ENCODE measurements at regions not wholly inside any gene's neighbourhood (a gene's known extent, or its start where the extent isn't known, plus 50 kb on each side); places are given as distances from the start of the nearest gene placed in this dataset.

DNA sequence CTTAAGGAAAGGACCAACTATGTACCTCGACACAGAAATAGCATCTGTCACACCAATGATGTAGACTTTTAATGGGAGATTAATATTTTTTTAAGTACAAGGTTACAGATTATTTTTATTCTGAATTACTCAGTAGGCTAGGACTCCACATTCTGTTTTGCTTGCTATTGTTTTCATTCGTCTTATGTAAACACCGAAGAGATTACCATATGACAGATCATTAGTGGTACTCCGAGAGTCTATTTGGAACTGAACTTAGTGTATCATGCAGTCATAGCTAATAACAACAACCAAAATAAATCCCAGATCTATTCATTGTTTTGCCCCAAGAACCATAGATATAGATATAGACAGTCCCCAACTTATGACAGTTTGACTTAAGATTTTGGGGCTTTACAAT lies 139.7 kb upstream of the SPRY1 start:
- no peak overlapping the region for H3K4me3 Mint-ChIP-seq
- TF ChIP-seq, protein P1, sequence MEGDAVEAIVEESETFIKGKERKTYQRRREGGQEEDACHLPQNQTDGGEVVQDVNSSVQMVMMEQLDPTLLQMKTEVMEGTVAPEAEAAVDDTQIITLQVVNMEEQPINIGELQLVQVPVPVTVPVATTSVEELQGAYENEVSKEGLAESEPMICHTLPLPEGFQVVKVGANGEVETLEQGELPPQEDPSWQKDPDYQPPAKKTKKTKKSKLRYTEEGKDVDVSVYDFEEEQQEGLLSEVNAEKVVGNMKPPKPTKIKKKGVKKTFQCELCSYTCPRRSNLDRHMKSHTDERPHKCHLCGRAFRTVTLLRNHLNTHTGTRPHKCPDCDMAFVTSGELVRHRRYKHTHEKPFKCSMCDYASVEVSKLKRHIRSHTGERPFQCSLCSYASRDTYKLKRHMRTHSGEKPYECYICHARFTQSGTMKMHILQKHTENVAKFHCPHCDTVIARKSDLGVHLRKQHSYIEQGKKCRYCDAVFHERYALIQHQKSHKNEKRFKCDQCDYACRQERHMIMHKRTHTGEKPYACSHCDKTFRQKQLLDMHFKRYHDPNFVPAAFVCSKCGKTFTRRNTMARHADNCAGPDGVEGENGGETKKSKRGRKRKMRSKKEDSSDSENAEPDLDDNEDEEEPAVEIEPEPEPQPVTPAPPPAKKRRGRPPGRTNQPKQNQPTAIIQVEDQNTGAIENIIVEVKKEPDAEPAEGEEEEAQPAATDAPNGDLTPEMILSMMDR (IDR thresholded peaks at IDR 0.05; ENCODE audit: unreplicated experiment) = no peak
- peaks cover 35% of the 10 kb centered on the region for H3K4me1 Mint-ChIP-seq
- H3K27ac Mint-ChIP-seq = no peak overlapping the region
- no peaks in the 10 kb centered on the region for H3K27me3 Mint-ChIP-seq (ENCODE audit: low read depth)
- H3K36me3 Mint-ChIP-seq = peaks cover 7% of the 10 kb centered on the region
- no peak for DNase-seq (ENCODE audit: low spot score in 2 of 2, unreplicated experiment in 2 of 2)
- peaks cover 10% of the 10 kb centered on the region for H3K9me3 Mint-ChIP-seq

DNA sequence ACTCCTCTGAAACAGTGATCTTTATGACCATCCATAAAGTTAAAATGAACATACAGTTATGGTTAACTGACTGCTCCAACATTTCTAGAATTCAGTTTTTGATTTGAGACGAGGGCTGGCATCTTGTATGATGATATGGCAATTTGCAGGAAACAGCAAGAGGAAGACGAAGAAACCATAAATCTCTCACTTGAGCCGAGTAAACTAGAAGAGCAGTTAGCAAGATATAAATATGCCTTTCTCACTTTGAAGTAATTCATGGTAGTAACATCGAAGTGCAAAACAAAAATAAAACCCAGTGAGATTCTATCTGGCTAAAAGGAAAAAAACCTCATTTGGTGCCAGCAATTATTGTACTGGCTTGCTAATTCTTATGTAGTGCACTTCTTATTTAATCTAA lies 139.0 kb upstream of the SPRY1 start:
- TF ChIP-seq, protein P1 (IDR thresholded peaks at IDR 0.05; ENCODE audit: unreplicated experiment) = no peak
- peaks cover 10% of the 10 kb centered on the region for H3K9me3 Mint-ChIP-seq

DNA sequence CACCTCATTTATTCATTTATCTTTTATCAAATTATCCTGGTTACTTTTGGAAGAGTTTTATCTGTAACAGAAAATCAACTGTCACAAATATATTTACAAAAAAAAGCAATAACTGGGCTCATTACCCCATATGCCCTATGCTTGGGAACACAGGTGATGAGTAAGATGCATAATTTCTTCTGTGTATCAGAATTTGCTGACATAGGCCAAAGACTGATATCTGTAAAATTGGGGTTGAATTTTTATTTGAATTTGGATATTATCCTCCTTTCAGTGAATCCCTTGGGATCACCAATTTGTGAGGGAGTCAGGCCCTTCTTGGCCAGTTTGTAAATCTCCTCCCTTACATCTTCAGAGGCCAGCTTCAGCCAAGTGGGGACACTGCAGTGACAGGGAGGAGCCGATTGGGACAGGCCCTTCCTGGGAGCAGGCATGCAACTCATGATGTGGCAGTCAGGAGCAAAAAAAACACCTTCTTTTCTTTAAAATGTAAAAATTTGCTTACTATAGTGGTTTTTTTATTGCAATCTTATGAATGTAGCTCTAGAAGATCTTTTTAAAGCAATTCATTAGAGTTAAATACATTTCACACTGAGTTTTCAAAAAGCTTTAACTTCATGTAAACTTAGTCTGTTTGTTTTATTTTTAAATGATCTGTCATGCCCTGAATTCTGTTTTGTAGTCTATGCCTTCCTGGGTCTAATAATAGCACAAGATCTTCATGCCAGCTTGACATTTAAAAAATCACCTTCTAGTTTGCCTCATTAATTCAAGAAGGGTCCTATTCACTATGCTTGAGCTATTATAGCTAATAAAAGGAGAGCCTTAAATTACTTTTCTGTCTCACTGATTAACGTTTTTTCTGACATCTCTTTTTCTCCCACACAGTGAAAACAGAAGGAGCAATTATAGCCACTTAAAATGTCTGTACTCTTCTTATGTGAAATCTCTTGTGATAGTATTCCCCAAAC lies 136.6 kb upstream of the SPRY1 start:
- H3K27ac Mint-ChIP-seq = peak overlapping the region; percentile 15
- TF ChIP-seq, protein P1 (IDR thresholded peaks at IDR 0.05; ENCODE audit: unreplicated experiment) = no peak
- no peak for DNase-seq (ENCODE audit: low spot score in 2 of 2, unreplicated experiment in 2 of 2)
- H3K36me3 Mint-ChIP-seq = peaks cover 5% of the 10 kb centered on the region
- no peak overlapping the region for H3K4me3 Mint-ChIP-seq
- H3K9me3 Mint-ChIP-seq = peaks cover 7% of the 10 kb centered on the region
- no peaks in the 10 kb centered on the region for H3K27me3 Mint-ChIP-seq (ENCODE audit: low read depth)
- peaks cover 35% of the 10 kb centered on the region for H3K4me1 Mint-ChIP-seq

More for the DNA sequence above, 139.0 kb upstream of the SPRY1 start:
- Mint-ChIP-seq H3K36me3 (peaks cover 7% of the 10 kb centered on the region), H3K27me3 (ENCODE audit: low read depth) (no peaks in the 10 kb centered on the region), H3K27ac (no peak overlapping the region), H3K4me1 (peaks cover 35% of the 10 kb centered on the region), H3K4me3 (no peak overlapping the region)
- no peak for DNase-seq (ENCODE audit: low spot score in 2 of 2, unreplicated experiment in 2 of 2)

DNA sequence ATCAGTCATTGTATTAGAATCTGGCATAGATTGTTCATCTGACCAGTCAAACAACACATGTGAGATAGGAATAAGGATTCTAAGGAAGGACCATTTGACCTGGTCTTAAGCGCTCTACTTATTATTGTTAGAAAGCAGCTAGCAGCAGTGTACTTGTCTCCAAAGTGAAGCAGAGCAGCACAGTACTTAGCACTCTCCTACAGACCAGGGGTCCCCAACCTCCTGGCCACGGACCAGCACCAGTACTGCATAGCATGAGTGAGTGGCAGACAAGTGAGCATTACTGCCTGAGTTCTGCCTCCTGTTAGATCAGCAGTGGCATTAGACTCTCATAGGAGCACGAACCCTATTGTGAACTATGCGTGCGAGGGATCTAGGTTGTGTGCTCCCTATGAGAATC lies 135.9 kb upstream of the SPRY1 start:
- peaks cover 34% of the 10 kb centered on the region for H3K4me1 Mint-ChIP-seq
- H3K4me3 Mint-ChIP-seq = no peak overlapping the region
- H3K27ac Mint-ChIP-seq = peak overlapping the region; percentile 15
- H3K36me3 Mint-ChIP-seq = peaks cover 5% of the 10 kb centered on the region
- no peak for DNase-seq (ENCODE audit: low spot score in 2 of 2, unreplicated experiment in 2 of 2)
- TF ChIP-seq, protein P1 (IDR thresholded peaks at IDR 0.05; ENCODE audit: unreplicated experiment) = no peak
- H3K9me3 Mint-ChIP-seq = peaks cover 7% of the 10 kb centered on the region
- H3K27me3 Mint-ChIP-seq (ENCODE audit: low read depth) = no peaks in the 10 kb centered on the region

DNA sequence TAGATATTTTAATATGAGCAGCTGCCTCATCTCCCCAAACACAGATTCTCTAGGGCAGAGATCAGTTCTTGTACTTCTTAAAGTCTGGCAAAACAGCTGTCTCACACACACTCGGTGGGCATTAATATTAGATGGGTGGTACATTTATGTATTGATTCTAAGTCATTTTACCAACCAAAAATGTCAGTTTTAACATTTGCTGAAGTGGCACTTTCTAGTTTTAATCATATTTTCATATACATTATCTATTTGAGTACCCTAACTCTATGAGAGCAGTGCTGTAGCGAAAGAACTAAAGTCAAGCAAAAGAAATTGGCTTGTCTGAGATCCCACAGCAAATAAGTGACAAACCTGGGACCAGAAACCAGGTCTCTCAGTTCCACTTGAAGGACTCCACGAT lies 134.5 kb upstream of the SPRY1 start:
- TF ChIP-seq, protein P1 (IDR thresholded peaks at IDR 0.05; ENCODE audit: unreplicated experiment) = no peak
- Mint-ChIP-seq H3K4me3 (no peak overlapping the region), H3K9me3 (peaks cover 7% of the 10 kb centered on the region), H3K27ac (no peak overlapping the region), H3K36me3 (no peaks in the 10 kb centered on the region), H3K27me3 (ENCODE audit: low read depth) (no peaks in the 10 kb centered on the region), H3K4me1 (peaks cover 27% of the 10 kb centered on the region)
- DNase-seq (ENCODE audit: low spot score in 2 of 2, unreplicated experiment in 2 of 2) = no peak

Data from mesothelial cell of epicardium (in vitro differentiated cells).